GM18858 (cell line): ENCODE measurements at regions not wholly inside any gene's neighbourhood (a gene's known extent, or its start where the extent isn't known, plus 50 kb on each side); places are given as distances from the start of the nearest gene placed in this dataset.
A peak's percentile ranks its signal among the peaks of the same experiment; 100 is the strongest.
"Not testable (repeated sequence)": the region's sequence is repeated elsewhere in the genome, so short reads cannot be mapped to it uniquely, and the experiment has no call there.

ENCODE experiments used
- ATAC-seq: cut with Tn5 transposase; IDR thresholded peaks from one replicate; pipeline ENCODE4 v1.9.1; 2021; ENCODE audit not compliant: unreplicated experiment

GRCh38 chr5:61215996-61216395 lies 53.7 kb upstream of the SMIM15 start:
- no peak for ATAC-seq

GRCh38 chr5:61216741-61217140 lies 54.5 kb upstream of the SMIM15 start:
- ATAC-seq, result no peak

GRCh38 chr5:61217214-61217613 lies 54.9 kb upstream of the SMIM15 start:
- no peak for ATAC-seq

- ATAC-seq, result no peak
Observed at GRCh38 chr5:61228229-61228628, 66.0 kb upstream of the SMIM15 start.

DNA sequence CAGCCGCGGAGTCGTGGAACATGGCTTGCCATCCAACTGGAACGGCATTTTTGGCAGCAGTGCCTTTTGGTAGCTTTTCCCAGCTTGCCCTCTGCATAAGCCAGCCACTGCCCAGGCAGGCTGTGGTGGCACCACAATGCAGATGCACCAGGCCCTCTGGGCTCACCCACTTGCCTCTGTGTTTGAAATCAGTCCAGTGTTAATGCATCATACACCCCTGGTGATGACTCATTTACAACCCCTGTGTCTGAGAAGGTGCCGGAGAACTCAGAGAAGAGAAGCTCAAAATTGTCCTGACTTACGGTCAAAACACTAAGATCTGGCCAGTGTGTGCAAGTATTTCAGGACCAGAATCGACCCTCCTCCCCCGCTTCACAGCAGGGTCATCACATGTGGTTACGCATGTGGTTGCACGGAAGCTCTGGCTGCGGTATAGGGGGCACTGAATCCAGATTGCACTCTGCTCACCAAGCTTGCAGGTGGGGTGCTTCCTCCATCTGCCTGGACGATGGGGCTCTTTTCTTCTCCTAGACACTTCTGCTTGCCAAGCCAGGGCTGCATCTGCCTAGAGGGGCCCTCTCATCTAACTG lies 66.5 kb upstream of the SMIM15 start:
- peak; percentile 57 for ATAC-seq

GRCh38 chr5:61229416-61229815 lies 67.1 kb upstream of the SMIM15 start:
- ATAC-seq, result no peak

GRCh38 chr5:61230492-61230891 lies 68.2 kb upstream of the SMIM15 start:
- no peak for ATAC-seq

DNA sequence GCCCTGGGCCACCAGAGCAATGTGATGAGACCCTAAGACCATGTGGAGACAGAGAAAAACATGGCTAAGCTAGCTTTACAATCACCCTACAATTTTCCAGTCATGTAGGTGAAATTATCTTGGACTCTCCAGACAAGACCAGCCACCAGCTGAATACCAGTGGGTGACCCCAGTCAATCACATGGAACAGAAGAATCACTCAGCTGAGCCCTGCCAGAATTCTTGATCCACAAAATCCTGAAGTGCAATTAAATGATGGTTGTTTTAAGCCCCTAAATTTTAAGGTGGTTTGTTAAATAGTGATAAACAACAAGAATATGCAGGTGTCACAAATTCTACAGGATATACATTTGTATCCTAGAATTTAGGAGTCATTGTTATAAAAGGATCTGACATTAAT lies 69.5 kb upstream of the SMIM15 start:
- no peak for ATAC-seq

- no peak for ATAC-seq
Observed at GRCh38 chr5:61232490-61233050, 70.3 kb upstream of the SMIM15 start.

DNA sequence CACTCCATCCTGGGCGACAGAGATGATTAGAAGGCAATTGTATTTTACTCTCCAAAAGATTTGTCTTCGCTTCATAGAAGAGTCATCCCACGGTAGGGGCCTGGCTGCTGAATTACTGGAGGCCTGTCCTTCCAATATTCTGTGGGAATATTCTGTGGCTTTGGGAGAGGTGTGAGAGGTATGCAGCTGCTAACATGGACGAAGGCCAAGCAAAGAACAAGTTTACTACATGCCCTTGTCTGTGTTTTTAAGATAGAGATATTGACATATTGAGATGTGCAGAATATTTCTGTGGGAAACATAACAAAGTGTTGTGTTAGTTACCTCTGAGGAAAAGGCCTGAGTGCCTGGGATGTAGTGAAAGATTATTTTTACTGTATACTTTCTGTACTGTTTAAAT lies 71.8 kb upstream of the SMIM15 start:
- ATAC-seq, result no peak

DNA sequence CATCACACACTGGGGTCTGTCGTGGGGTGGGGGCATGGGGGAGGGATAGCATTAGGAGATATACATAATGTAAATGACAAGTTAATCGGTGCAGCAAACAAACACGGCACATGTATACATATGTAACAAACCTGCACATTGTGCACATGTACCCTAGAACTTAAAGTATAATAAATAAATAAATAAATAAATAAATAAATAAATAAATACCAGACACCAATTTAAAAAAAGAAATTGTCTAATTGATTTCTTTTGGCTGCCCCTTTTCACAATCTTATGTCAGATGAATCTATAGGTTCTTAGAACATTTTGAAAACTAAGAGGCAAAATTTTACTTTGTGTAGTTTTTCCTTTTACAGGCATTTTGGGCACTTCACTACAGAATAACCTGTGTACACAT lies 74.4 kb upstream of the SMIM15 start:
- not testable (repeated sequence) for ATAC-seq

DNA sequence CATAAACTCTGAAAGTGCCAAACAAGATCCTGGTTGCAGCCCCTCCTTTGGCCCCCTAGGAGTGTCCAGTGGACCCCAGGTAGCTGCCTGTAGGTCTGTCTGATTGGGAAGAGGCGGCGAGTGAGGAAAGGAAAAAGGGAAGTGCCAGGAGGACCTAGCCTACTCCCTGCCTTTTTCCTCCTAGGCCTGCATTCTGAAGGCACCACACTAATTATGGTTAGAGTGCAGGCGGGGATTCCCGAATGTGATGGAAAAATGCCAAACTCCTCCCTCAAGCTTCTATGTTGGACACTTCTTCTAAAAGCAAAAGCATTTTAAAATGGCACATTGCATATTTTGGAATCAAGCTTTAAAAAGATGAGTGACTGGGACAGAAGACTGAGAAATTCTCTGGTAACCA lies 83.2 kb upstream of the SMIM15 start:
- no peak for ATAC-seq

- no peak for ATAC-seq
Observed at GRCh38 chr5:61245936-61246335, 83.7 kb upstream of the SMIM15 start.

- no peak for ATAC-seq
Observed at GRCh38 chr5:61246768-61247307, 84.6 kb upstream of the SMIM15 start.

- ATAC-seq, result no peak
Observed at GRCh38 chr5:61251874-61252642, 80.0 kb upstream of the ZSWIM6 start.

- no peak for ATAC-seq
Observed at GRCh38 chr5:61252643-61252925, 79.5 kb upstream of the ZSWIM6 start.

GRCh38 chr5:61253547-61253946 lies 78.5 kb upstream of the ZSWIM6 start:
- no peak for ATAC-seq

- ATAC-seq, result no peak
Observed at GRCh38 chr5:61254969-61255555, 77.0 kb upstream of the ZSWIM6 start.

- ATAC-seq, result no peak
Observed at GRCh38 chr5:61256474-61256873, 75.6 kb upstream of the ZSWIM6 start.

GRCh38 chr5:61257421-61257820 lies 74.6 kb upstream of the ZSWIM6 start:
- no peak for ATAC-seq

DNA sequence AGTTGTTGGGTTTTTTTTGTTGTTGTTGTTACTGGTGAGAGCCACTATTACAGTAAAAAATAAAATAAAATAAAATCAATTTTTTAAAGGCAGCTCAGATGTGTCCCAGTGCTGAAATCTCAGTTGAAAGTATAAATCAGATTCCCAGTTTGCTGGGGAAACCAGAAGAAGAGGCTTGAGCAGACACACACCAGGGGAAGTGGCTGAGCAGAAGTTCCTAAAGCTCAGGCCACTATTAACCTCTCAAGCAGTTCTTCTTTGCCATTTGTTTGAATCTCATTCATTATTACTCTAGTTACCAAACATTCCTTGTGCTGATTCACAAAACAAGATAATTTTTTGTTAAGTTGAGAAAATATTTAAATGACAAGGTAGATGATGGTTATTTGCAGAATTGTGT lies 70.9 kb upstream of the ZSWIM6 start:
- ATAC-seq, result no peak

- no peak for ATAC-seq
Observed at GRCh38 chr5:61262080-61262479, 70.0 kb upstream of the ZSWIM6 start.
